ENCODE measurements at regions not wholly inside any gene's neighbourhood (a gene's known extent, or its start where the extent isn't known, plus 50 kb on each side); places are given as distances from the start of the nearest gene placed in this dataset.

- Histone ChIP-seq H3K36me3 (ENCODE audit: control insufficient read depth in 1 of 2, insufficient read depth in 2 of 2, low read length in 2 of 2) (no peaks in the 10 kb centered on the region), H3K4me3 (replicated peaks in 1 of 2; ENCODE audit: low read depth in 1 of 2, low read length in 2 of 2) (no peak overlapping the region), H4K20me1 (ENCODE audit: insufficient read depth) (no peaks in the 10 kb centered on the region), H3K79me2 (ENCODE audit: insufficient read depth, low read length) (no peaks in the 10 kb centered on the region), H3K4me1 (ENCODE audit: control insufficient read depth in 1 of 2, insufficient read depth in 2 of 2, low read length in 2 of 2) (no peaks in the 10 kb centered on the region), H3K4me2 (ENCODE audit: low read length) (no peak overlapping the region), H3K9me2 (ENCODE audit: insufficient read depth) (no peaks in the 10 kb centered on the region), H3K27ac (ENCODE audit: low read depth, low read length) (no peak overlapping the region), H3K9ac (ENCODE audit: low read length) (no peak overlapping the region), H3K27me3 (ENCODE audit: insufficient read depth, low read length) (peaks cover 39% of the 10 kb centered on the region), H2AFZ (ENCODE audit: low read depth, low read length, poor library complexity, severe bottlenecking) (no peak overlapping the region), H3K9me3 (ENCODE audit: control insufficient read depth in 1 of 2, insufficient read depth in 1 of 2, low read depth in 1 of 2, low read length in 2 of 2) (no peaks in the 10 kb centered on the region)
- POLR2A ChIA-PET = no interaction called here
- TF ChIP-seq ZBTB33 (IDR thresholded peaks at IDR 0.05; ENCODE audit: extremely low read depth, insufficient replicate concordance, low read length) (no peak), TCF7L2 (IDR thresholded peaks at IDR 0.05; ENCODE audit: borderline replicate concordance, extremely low read depth, insufficient read depth, insufficient read length) (no peak), YY1 (IDR thresholded peaks at IDR 0.05; ENCODE audit: extremely low read depth, insufficient replicate concordance, low read depth, low read length) (no peak), ELF1 (IDR thresholded peaks at IDR 0.05; ENCODE audit: borderline replicate concordance, low read depth) (no peak), RAD21 (IDR thresholded peaks at IDR 0.05; ENCODE audit: low read depth) (no peak)
- no TSS peak for BruUV-seq (replicated peaks)
- intact Hi-C loops (cut with micrococcal nuclease) = no loop called here
- CTCF ChIA-PET = no interaction called here
- no peak for ATAC-seq
- DNase-seq (ENCODE audit: low read depth, low spot score) = no peak
- RAD21 ChIA-PET (ENCODE audit: low non-redundant PET in 1 of 2, low total read pairs in 2 of 2, uncharacterized antibody in 2 of 2, unreplicated experiment in 2 of 2) = no interaction called here
Observed at GRCh38 chr12:114174326-114174725, 208.2 kb upstream of the RBM19 start.

- Histone ChIP-seq H3K4me3 (replicated peaks in 1 of 2; ENCODE audit: low read depth in 1 of 2, low read length in 2 of 2) (no peak overlapping the region), H4K20me1 (ENCODE audit: insufficient read depth) (no peaks in the 10 kb centered on the region), H3K79me2 (ENCODE audit: insufficient read depth, low read length) (no peaks in the 10 kb centered on the region), H2AFZ (ENCODE audit: low read depth, low read length, poor library complexity, severe bottlenecking) (no peak overlapping the region), H3K9ac (ENCODE audit: low read length) (no peak overlapping the region), H3K9me2 (ENCODE audit: insufficient read depth) (no peaks in the 10 kb centered on the region), H3K27me3 (ENCODE audit: insufficient read depth, low read length) (peaks cover 36% of the 10 kb centered on the region), H3K36me3 (ENCODE audit: control insufficient read depth in 1 of 2, insufficient read depth in 2 of 2, low read length in 2 of 2) (no peaks in the 10 kb centered on the region), H3K27ac (ENCODE audit: low read depth, low read length) (no peak overlapping the region), H3K4me2 (ENCODE audit: low read length) (no peak overlapping the region), H3K4me1 (ENCODE audit: control insufficient read depth in 1 of 2, insufficient read depth in 2 of 2, low read length in 2 of 2) (no peaks in the 10 kb centered on the region), H3K9me3 (ENCODE audit: control insufficient read depth in 1 of 2, insufficient read depth in 1 of 2, low read depth in 1 of 2, low read length in 2 of 2) (no peaks in the 10 kb centered on the region)
- DNase-seq (ENCODE audit: low read depth, low spot score) (no peak), ATAC-seq (no peak)
- POLR2A ChIA-PET = no interaction called here
- RAD21 ChIA-PET (ENCODE audit: low non-redundant PET in 1 of 2, low total read pairs in 2 of 2, uncharacterized antibody in 2 of 2, unreplicated experiment in 2 of 2) = no interaction called here
- BruUV-seq (replicated peaks) = no TSS peak
- intact Hi-C loops (cut with micrococcal nuclease) = no loop called here
- CTCF ChIA-PET = no interaction called here
- TF ChIP-seq POLR2AphosphoS5 (IDR thresholded peaks at IDR 0.05; ENCODE audit: low read depth, low read length) = no peak
- TF ChIP-seq CTCF (IDR thresholded peaks at IDR 0.05 in 2 of 3, conservative IDR thresholded peaks at IDR 0.05 in 1 of 3; ENCODE audit: borderline replicate concordance in 1 of 3, insufficient read depth in 1 of 3, low read depth in 2 of 3, low read length in 2 of 3) = no peak
- TF ChIP-seq ZNF274 (IDR thresholded peaks at IDR 0.05; ENCODE audit: low read depth, low read length) = no peak
- no peak for TF ChIP-seq SRF (IDR thresholded peaks at IDR 0.05; ENCODE audit: low read depth)
- TF ChIP-seq JUND (IDR thresholded peaks at IDR 0.05) = no peak
- TF ChIP-seq REST (IDR thresholded peaks at IDR 0.05; ENCODE audit: low read depth) = no peak
- no peak for TF ChIP-seq SIN3A (IDR thresholded peaks at IDR 0.05; ENCODE audit: low read depth)
- TF ChIP-seq EZH2phosphoT487 (IDR thresholded peaks at IDR 0.05; ENCODE audit: borderline replicate concordance) = no peak
- no peak for TF ChIP-seq ELF1 (IDR thresholded peaks at IDR 0.05; ENCODE audit: borderline replicate concordance, low read depth)
- no peak for TF ChIP-seq SP1 (IDR thresholded peaks at IDR 0.05; ENCODE audit: low read depth)
Observed at GRCh38 chr12:114172135-114172534, 206.0 kb upstream of the RBM19 start.
